A673 (cell line): ENCODE measurements at regions not wholly inside any gene's neighbourhood (a gene's known extent, or its start where the extent isn't known, plus 50 kb on each side); places are given as distances from the start of the nearest gene placed in this dataset.

ENCODE experiments used
- CTCF ChIP-seq: fragments of 300-800, 200-600 bp; sonication (generic); conservative IDR thresholded peaks from 2 replicates; pipeline ENCODE4 v1.5.1; 2017; ENCODE audit warnings: low read depth, mild to moderate bottlenecking, antibody characterized with exemption, low read length, moderate library complexity, mixed read lengths
- EZH2 ChIP-seq: fragments of 200-600 bp; sonication (generic); IDR thresholded peaks from 2 replicates; pipeline ENCODE4 v1.6.1; 2017; ENCODE audit warnings: borderline replicate concordance, low read depth, mild to moderate bottlenecking, mixed read lengths, antibody characterized with exemption, low read length; ENCODE audit not compliant: poor library complexity, severe bottlenecking

DNA sequence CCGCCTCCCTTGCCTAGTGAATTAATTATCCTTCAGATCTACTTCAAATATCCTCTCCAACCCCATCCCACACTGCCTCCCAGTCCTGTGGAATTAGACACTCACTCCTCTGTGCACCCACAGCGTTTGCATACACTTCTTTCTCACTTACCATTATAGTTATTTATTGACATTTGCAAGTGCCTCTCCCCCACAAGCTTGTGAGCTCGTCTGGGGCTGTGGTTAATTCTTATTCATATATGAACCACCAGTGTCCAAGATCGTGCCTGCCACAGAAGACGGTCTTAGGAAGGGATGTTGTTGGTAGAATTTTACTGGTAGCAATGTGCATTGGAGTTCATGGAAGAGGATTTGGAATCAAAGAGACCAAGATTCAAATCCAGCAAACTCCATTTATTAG is 68.1 kb upstream of the AOAH start:
- TF ChIP-seq EZH2 (no peak), CTCF (no peak)
